ENCODE measurements at regions not wholly inside any gene's neighbourhood (a gene's known extent, or its start where the extent isn't known, plus 50 kb on each side); places are given as distances from the start of the nearest gene placed in this dataset.

DNA sequence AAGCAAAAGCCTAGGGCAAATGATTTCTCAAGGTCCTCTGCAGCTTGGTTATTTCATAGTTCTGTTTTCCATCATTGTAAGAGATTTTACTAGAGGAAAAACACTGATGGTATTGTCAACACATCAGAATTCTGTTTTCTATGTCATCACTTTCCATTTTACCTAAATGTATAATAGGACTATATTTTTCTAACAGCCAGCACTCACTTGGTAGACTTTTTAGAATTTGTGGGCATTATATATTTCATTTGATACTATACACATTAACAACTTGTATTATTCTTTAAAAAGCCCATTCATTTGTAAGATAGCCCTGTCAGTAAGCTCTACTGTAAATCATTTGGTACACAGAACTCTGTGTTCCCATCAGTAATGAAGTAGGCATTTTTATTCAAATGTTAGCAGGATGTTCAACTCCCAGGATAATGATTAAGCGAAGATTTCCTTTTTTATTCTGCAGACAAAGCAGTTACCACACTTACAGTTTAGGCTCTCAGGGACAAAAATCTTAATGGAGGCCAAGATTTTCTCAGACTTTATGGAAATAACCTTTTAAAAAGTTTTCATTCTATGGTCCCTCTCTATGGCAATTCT, 143.6 kb upstream of the TEX13C start:
- TF ChIP-seq, protein P1, sequence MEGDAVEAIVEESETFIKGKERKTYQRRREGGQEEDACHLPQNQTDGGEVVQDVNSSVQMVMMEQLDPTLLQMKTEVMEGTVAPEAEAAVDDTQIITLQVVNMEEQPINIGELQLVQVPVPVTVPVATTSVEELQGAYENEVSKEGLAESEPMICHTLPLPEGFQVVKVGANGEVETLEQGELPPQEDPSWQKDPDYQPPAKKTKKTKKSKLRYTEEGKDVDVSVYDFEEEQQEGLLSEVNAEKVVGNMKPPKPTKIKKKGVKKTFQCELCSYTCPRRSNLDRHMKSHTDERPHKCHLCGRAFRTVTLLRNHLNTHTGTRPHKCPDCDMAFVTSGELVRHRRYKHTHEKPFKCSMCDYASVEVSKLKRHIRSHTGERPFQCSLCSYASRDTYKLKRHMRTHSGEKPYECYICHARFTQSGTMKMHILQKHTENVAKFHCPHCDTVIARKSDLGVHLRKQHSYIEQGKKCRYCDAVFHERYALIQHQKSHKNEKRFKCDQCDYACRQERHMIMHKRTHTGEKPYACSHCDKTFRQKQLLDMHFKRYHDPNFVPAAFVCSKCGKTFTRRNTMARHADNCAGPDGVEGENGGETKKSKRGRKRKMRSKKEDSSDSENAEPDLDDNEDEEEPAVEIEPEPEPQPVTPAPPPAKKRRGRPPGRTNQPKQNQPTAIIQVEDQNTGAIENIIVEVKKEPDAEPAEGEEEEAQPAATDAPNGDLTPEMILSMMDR (IDR thresholded peaks at IDR 0.05; ENCODE audit: insufficient read depth, low read depth, low read length), result no peak
- no peak for TF ChIP-seq EZH2 (IDR thresholded peaks at IDR 0.05; ENCODE audit: insufficient read depth, low read length)
- no peak overlapping the region for H2AFZ ChIP-seq (ENCODE audit: low read depth, low read length)
- H3K27ac Mint-ChIP-seq (ENCODE audit: unreplicated experiment), result no peak overlapping the region
- H3K9me3 Mint-ChIP-seq (ENCODE audit: unreplicated experiment), result no peaks in the 10 kb centered on the region
- no peaks in the 10 kb centered on the region for H3K79me2 ChIP-seq (ENCODE audit: insufficient read depth, low read length)
- no peaks in the 10 kb centered on the region for H3K36me3 ChIP-seq (ENCODE audit: insufficient read depth, low read length)
- H3K4me3 ChIP-seq (ENCODE audit: insufficient read depth, low read depth, low read length), result no peak overlapping the region
- FAIRE-seq (peak; percentile 99), DNase-seq (ENCODE audit: low read depth) (no peak)
- no peak overlapping the region for H3K27ac ChIP-seq (ENCODE audit: low read depth, low read length)
- no peaks in the 10 kb centered on the region for H3K36me3 Mint-ChIP-seq (ENCODE audit: low read depth, unreplicated experiment)
- H3K4me1 ChIP-seq (ENCODE audit: insufficient read depth, low read length), result no peaks in the 10 kb centered on the region
- H3K27me3 Mint-ChIP-seq (ENCODE audit: low read depth, unreplicated experiment), result no peaks in the 10 kb centered on the region
- H3K9ac ChIP-seq (ENCODE audit: low read length), result no peak overlapping the region
- no peak overlapping the region for H3K4me3 Mint-ChIP-seq (ENCODE audit: unreplicated experiment)
- H3K27me3 ChIP-seq (ENCODE audit: insufficient read depth, low read length), result no peaks in the 10 kb centered on the region
- H4K20me1 ChIP-seq (ENCODE audit: insufficient read depth, low read length), result no peaks in the 10 kb centered on the region
- no peak overlapping the region for H3K4me2 ChIP-seq (ENCODE audit: low read length)
- no peaks in the 10 kb centered on the region for H3K4me1 Mint-ChIP-seq (ENCODE audit: low read depth, unreplicated experiment)
- no peaks in the 10 kb centered on the region for H3K9me3 ChIP-seq (ENCODE audit: insufficient read depth, low read depth, low read length)

- no peak overlapping the region for H2AFZ ChIP-seq (ENCODE audit: low read depth, low read length)
- H3K36me3 ChIP-seq (ENCODE audit: insufficient read depth, low read length), result no peaks in the 10 kb centered on the region
- no peaks in the 10 kb centered on the region for H3K4me1 ChIP-seq (ENCODE audit: insufficient read depth, low read length)
- Mint-ChIP-seq H3K27ac (ENCODE audit: unreplicated experiment) (no peak overlapping the region), H3K4me3 (ENCODE audit: unreplicated experiment) (no peak overlapping the region), H3K4me1 (ENCODE audit: low read depth, unreplicated experiment) (no peaks in the 10 kb centered on the region), H3K27me3 (ENCODE audit: low read depth, unreplicated experiment) (no peaks in the 10 kb centered on the region), H3K9me3 (ENCODE audit: unreplicated experiment) (no peaks in the 10 kb centered on the region), H3K36me3 (ENCODE audit: low read depth, unreplicated experiment) (no peaks in the 10 kb centered on the region)
- no peaks in the 10 kb centered on the region for H3K27me3 ChIP-seq (ENCODE audit: insufficient read depth, low read length)
- no peaks in the 10 kb centered on the region for H4K20me1 ChIP-seq (ENCODE audit: insufficient read depth, low read length)
- TF ChIP-seq, protein P1 (IDR thresholded peaks at IDR 0.05; ENCODE audit: insufficient read depth, low read depth, low read length), result no peak
- TF ChIP-seq EZH2 (IDR thresholded peaks at IDR 0.05; ENCODE audit: insufficient read depth, low read length), result no peak
- H3K4me2 ChIP-seq (ENCODE audit: low read length), result no peak overlapping the region
- H3K27ac ChIP-seq (ENCODE audit: low read depth, low read length), result no peak overlapping the region
- no peak overlapping the region for H3K9ac ChIP-seq (ENCODE audit: low read length)
- no peak for DNase-seq (ENCODE audit: low read depth)
- H3K9me3 ChIP-seq (ENCODE audit: insufficient read depth, low read depth, low read length), result no peaks in the 10 kb centered on the region
- no peak for FAIRE-seq
- no peaks in the 10 kb centered on the region for H3K79me2 ChIP-seq (ENCODE audit: insufficient read depth, low read length)
- H3K4me3 ChIP-seq (ENCODE audit: insufficient read depth, low read depth, low read length), result no peak overlapping the region
Measured at GRCh38 chrX:125193921-125194320, 125.8 kb upstream of the TEX13C start.

DNA sequence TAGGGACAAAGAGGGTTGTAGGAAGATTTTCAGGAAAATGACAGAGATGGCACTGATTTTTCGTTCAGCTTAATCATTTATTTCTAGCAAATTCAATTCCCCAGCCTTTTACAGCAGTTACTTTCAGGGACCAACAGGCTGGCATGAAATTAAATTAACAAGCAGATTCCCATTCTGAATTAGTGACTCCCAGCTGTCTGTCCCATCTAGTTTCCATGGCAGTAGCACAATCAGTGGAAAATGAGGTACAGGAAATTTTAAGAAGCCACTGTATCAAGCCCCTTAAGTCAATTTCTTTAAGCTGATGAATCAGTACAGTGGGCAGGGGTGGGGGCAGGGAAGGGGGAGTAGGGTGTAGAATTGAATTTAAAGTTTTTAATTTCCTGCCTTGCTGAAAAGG, 121.1 kb upstream of the TEX13C start:
- no peaks in the 10 kb centered on the region for H3K4me1 Mint-ChIP-seq (ENCODE audit: low read depth, unreplicated experiment)
- peaks cover 12% of the 10 kb centered on the region for H3K27me3 Mint-ChIP-seq (ENCODE audit: low read depth, unreplicated experiment)

More for the DNA sequence above, 121.1 kb upstream of the TEX13C start:
- Histone ChIP-seq H3K27me3 (ENCODE audit: insufficient read depth, low read length) (peaks cover 12% of the 10 kb centered on the region), H3K9me3 (ENCODE audit: insufficient read depth, low read depth, low read length) (no peaks in the 10 kb centered on the region), H3K4me1 (ENCODE audit: insufficient read depth, low read length) (no peaks in the 10 kb centered on the region), H3K36me3 (ENCODE audit: insufficient read depth, low read length) (no peaks in the 10 kb centered on the region), H3K27ac (ENCODE audit: low read depth, low read length) (no peak overlapping the region), H4K20me1 (ENCODE audit: insufficient read depth, low read length) (no peaks in the 10 kb centered on the region), H2AFZ (ENCODE audit: low read depth, low read length) (no peak overlapping the region), H3K79me2 (ENCODE audit: insufficient read depth, low read length) (no peaks in the 10 kb centered on the region), H3K9ac (ENCODE audit: low read length) (no peak overlapping the region), H3K4me3 (ENCODE audit: insufficient read depth, low read depth, low read length) (no peak overlapping the region), H3K4me2 (ENCODE audit: low read length) (no peak overlapping the region)
- DNase-seq (ENCODE audit: low read depth) (no peak), FAIRE-seq (no peak)
- Mint-ChIP-seq H3K4me3 (ENCODE audit: unreplicated experiment) (no peak overlapping the region), H3K27ac (ENCODE audit: unreplicated experiment) (no peak overlapping the region), H3K9me3 (ENCODE audit: unreplicated experiment) (no peaks in the 10 kb centered on the region), H3K36me3 (ENCODE audit: low read depth, unreplicated experiment) (no peaks in the 10 kb centered on the region)
- TF ChIP-seq, protein P1 (IDR thresholded peaks at IDR 0.05; ENCODE audit: insufficient read depth, low read depth, low read length), result no peak
- no peak for TF ChIP-seq EZH2 (IDR thresholded peaks at IDR 0.05; ENCODE audit: insufficient read depth, low read length)
